OCI-LY1 (cell line): ENCODE measurements at regions not wholly inside any gene's neighbourhood (a gene's known extent, or its start where the extent isn't known, plus 50 kb on each side); places are given as distances from the start of the nearest gene placed in this dataset.

Experiments
- H2AFZ ChIP-seq: fragments of 200-600 bp; sonication (generic), shearing (Covaris generic); 2 replicates; pipeline ENCODE4 v1.6.0; 2014; ENCODE audit warnings: antibody characterized with exemption, mild to moderate bottlenecking, low read length
- H3F3A ChIP-seq: fragments of 200-600 bp; sonication (generic), shearing (Covaris generic); 2 replicates; pipeline ENCODE4 v1.6.0; 2014; ENCODE audit warnings: mild to moderate bottlenecking, antibody characterized with exemption, low read length, moderate library complexity; ENCODE audit not compliant: insufficient read depth
- H3K27ac ChIP-seq: fragments of 200-600 bp; sonication (generic); 2 replicates; pipeline ENCODE4 v1.5.1; 2014; ENCODE audit warnings: low read length, mixed run types, mild to moderate bottlenecking, low read depth; ENCODE audit not compliant: poor library complexity, severe bottlenecking
- H3K27me3 ChIP-seq: fragments of 200-600 bp; sonication (generic); 2 replicates; pipeline ENCODE4 v1.6.0; 2014; ENCODE audit warnings: antibody characterized with exemption, mild to moderate bottlenecking, low read length, moderate library complexity; ENCODE audit not compliant: insufficient read depth
- H3K36me3 ChIP-seq: fragments of 200-600 bp; sonication (generic); 2 replicates; pipeline ENCODE4 v1.6.1; 2014; ENCODE audit warnings: mild to moderate bottlenecking, antibody characterized with exemption, low read length, moderate library complexity, mixed read lengths; ENCODE audit not compliant: insufficient read depth
- H3K4me1 ChIP-seq: fragments of 200-600 bp; sonication (generic); 2 replicates; pipeline ENCODE4 v1.5.1; 2014; ENCODE audit warnings: mild to moderate bottlenecking, low read length, moderate library complexity; ENCODE audit not compliant: insufficient read depth, severe bottlenecking
- H3K4me2 ChIP-seq: fragments of 200-600 bp; sonication (generic), shearing (Covaris generic); 2 replicates; pipeline ENCODE4 v1.6.1; 2014; ENCODE audit warnings: low read length
- H3K4me3 ChIP-seq: fragments of 200-600 bp; sonication (generic); 2 replicates; pipeline ENCODE4 v1.5.1; 2014; ENCODE audit warnings: low read length, low read depth, mild to moderate bottlenecking, mixed read lengths; ENCODE audit not compliant: poor library complexity, severe bottlenecking
- H3K79me2 ChIP-seq: fragments of 200-600 bp; shearing (Covaris generic); 2 replicates; pipeline ENCODE4 v1.6.1; 2016; ENCODE audit warnings: mixed run types, low read length, mixed read lengths; ENCODE audit not compliant: insufficient read depth
- H3K9ac ChIP-seq: fragments of 200-600 bp; sonication (generic), shearing (Covaris generic); 2 replicates; pipeline ENCODE4 v1.6.1; 2014; ENCODE audit warnings: mild to moderate bottlenecking, low read length, mixed read lengths
- H3K9me2 ChIP-seq: fragments of 200-600 bp; sonication (generic), shearing (Covaris generic); 2 replicates; pipeline ENCODE4 v1.6.1; 2014; ENCODE audit warnings: low read depth, mild to moderate bottlenecking, low read length, mixed read lengths
- H3K9me3 ChIP-seq: fragments of 200-600 bp; shearing (Covaris generic); 2 replicates; pipeline ENCODE4 v1.6.1; 2014; ENCODE audit warnings: low read length, mixed read lengths
- H4K20me1 ChIP-seq: fragments of 200-600 bp; sonication (generic), shearing (Covaris generic); 2 replicates; pipeline ENCODE4 v1.6.0; 2016; ENCODE audit warnings: mild to moderate bottlenecking, low read length; ENCODE audit not compliant: insufficient read depth
- EZH2 ChIP-seq: fragments of 200-600 bp; sonication (generic), shearing (Covaris generic); IDR thresholded peaks from 2 replicates; pipeline ENCODE4 v1.8.0; 2017; ENCODE audit warnings: borderline replicate concordance, mixed run types, mild to moderate bottlenecking, antibody characterized with exemption, low read length, moderate library complexity, mixed read lengths
- TF ChIP-seq, protein P1 (sequence below): fragments of 200-600 bp; sonication (generic), shearing (Covaris generic); IDR thresholded peaks from 2 replicates; pipeline ENCODE4 v1.5.1; 2017; ENCODE audit warnings: mild to moderate bottlenecking, antibody characterized with exemption, low read length, moderate library complexity, mixed read lengths

DNA sequence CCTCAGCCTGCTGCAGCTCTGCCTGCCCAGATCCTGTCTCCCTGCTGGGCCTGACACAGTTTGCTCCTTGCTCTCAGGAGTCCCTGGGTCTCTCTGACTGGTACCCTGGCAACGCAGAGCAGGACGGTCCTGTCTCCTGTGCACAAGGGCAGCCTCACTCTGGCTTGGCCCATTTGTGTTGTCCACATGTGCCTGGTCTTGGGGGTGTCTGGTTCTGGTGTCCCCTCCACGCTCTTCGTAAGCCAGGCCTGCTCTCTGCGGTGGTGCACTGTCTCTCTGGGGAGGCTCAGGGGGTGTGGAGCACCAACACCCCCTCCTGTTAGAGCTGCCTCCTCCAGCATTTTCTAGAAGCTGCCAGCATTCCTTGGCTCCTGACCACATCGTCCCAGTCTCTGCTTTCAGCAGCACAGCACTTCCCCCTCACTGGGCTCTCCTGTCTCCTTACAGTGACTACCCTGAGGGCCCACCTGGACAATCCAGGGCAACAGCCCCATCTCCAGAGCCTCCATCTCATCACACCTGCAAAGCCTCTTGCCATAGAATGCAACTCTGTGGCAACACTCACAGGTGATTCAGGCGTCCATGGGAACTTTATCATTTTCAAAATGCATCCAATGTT is 235.6 kb upstream of the HS6ST1 start:
- H3K27me3 ChIP-seq = no peaks in the 10 kb centered on the region
- no peak overlapping the region for H3K9ac ChIP-seq
- no peaks in the 10 kb centered on the region for H4K20me1 ChIP-seq
- H2AFZ ChIP-seq = no peak overlapping the region
- H3K4me3 ChIP-seq = no peak overlapping the region
- no peaks in the 10 kb centered on the region for H3F3A ChIP-seq
- no peak overlapping the region for H3K27ac ChIP-seq
- no peak overlapping the region for H3K4me2 ChIP-seq
- TF ChIP-seq, protein P1, sequence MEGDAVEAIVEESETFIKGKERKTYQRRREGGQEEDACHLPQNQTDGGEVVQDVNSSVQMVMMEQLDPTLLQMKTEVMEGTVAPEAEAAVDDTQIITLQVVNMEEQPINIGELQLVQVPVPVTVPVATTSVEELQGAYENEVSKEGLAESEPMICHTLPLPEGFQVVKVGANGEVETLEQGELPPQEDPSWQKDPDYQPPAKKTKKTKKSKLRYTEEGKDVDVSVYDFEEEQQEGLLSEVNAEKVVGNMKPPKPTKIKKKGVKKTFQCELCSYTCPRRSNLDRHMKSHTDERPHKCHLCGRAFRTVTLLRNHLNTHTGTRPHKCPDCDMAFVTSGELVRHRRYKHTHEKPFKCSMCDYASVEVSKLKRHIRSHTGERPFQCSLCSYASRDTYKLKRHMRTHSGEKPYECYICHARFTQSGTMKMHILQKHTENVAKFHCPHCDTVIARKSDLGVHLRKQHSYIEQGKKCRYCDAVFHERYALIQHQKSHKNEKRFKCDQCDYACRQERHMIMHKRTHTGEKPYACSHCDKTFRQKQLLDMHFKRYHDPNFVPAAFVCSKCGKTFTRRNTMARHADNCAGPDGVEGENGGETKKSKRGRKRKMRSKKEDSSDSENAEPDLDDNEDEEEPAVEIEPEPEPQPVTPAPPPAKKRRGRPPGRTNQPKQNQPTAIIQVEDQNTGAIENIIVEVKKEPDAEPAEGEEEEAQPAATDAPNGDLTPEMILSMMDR = no peak
- TF ChIP-seq EZH2 = no peak
- H3K4me1 ChIP-seq = no peaks in the 10 kb centered on the region
- no peaks in the 10 kb centered on the region for H3K79me2 ChIP-seq
- no peaks in the 10 kb centered on the region for H3K9me2 ChIP-seq
- H3K9me3 ChIP-seq = no peaks in the 10 kb centered on the region
- H3K36me3 ChIP-seq = no peaks in the 10 kb centered on the region

DNA sequence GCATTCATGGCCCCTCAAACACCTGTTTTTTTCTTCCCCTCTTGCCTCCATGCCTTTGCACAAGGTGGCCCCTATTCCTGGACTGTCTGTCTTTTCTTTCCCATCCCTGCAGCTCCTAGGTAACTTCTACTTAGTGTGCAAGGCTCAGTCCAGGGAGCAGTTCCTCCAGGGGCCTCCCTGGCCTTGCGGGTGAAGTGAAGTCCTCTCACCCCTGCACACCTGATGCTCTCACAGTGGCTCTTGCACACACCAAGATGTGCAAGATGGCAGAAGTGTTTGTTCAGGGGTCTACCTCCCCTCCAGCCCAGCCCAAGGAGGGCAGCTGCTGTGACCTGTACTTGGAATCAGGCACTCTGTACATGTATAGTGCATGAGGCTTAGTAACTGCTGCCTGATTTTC is 236.8 kb upstream of the HS6ST1 start:
- Histone ChIP-seq H3K4me1 (no peaks in the 10 kb centered on the region), H3K9me2 (no peaks in the 10 kb centered on the region), H3K27ac (no peak overlapping the region), H2AFZ (no peak overlapping the region), H3K79me2 (no peaks in the 10 kb centered on the region), H3K36me3 (no peaks in the 10 kb centered on the region), H3F3A (no peaks in the 10 kb centered on the region), H3K27me3 (no peaks in the 10 kb centered on the region), H3K4me3 (no peak overlapping the region), H3K9ac (no peak overlapping the region), H3K9me3 (no peaks in the 10 kb centered on the region), H3K4me2 (no peak overlapping the region), H4K20me1 (no peaks in the 10 kb centered on the region)
- TF ChIP-seq, protein P1 = no peak
- TF ChIP-seq EZH2 = no peak

DNA sequence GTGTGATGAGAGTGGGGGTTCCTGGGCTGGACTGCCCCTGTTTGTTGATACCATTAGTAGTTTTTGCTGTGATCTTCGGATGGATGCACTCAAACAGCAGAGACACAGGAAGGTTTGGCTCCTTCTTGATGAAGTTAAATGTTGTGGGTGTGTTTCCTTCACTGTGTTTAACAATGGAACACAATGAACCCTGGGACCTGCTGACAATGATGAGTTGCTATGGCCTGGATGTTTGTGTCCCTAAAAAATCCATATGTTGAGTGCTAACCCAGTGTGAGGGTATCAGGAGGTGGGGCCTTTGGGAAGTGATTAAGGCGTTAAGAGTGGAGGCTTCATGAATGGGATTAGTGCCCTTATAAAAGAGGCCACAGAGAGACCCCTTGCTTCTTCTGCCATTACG is 237.4 kb upstream of the HS6ST1 start:
- H3K79me2 ChIP-seq = no peaks in the 10 kb centered on the region
- H3K27ac ChIP-seq = no peak overlapping the region
- no peak overlapping the region for H3K4me3 ChIP-seq
- H3F3A ChIP-seq = no peaks in the 10 kb centered on the region
- no peaks in the 10 kb centered on the region for H3K9me3 ChIP-seq
- no peaks in the 10 kb centered on the region for H4K20me1 ChIP-seq
- no peak overlapping the region for H3K9ac ChIP-seq
- H3K27me3 ChIP-seq = no peaks in the 10 kb centered on the region
- no peaks in the 10 kb centered on the region for H3K36me3 ChIP-seq
- H3K9me2 ChIP-seq = no peaks in the 10 kb centered on the region
- no peak for TF ChIP-seq EZH2
- TF ChIP-seq, protein P1 = no peak
- no peak overlapping the region for H2AFZ ChIP-seq
- H3K4me2 ChIP-seq = no peak overlapping the region
- no peaks in the 10 kb centered on the region for H3K4me1 ChIP-seq
